ENCODE measurements at regions not wholly inside any gene's neighbourhood (a gene's known extent, or its start where the extent isn't known, plus 50 kb on each side); places are given as distances from the start of the nearest gene placed in this dataset.

- no peak overlapping the region for H3K27ac ChIP-seq (ENCODE audit: low read depth in 2 of 2, low read length in 1 of 2)
- ChIA-PET CTCF (no interaction called here), POLR2A (no interaction called here)
- no peaks in the 10 kb centered on the region for H3K27me3 ChIP-seq (ENCODE audit: insufficient read depth)
- no peak overlapping the region for H3K4me3 ChIP-seq (ENCODE audit: low read depth in 2 of 2, low read length in 1 of 2)
- H3K36me3 ChIP-seq (replicated peaks in 1 of 2; ENCODE audit: control insufficient read depth in 1 of 2, insufficient read depth in 2 of 2, low read length in 1 of 2), result no peaks in the 10 kb centered on the region
- no peak overlapping the region for H3K9ac ChIP-seq
- peaks cover 0 to 3% of the 10 kb centered on the region in 2 experiments; a peak in 1 of 4 replicates for H3K4me1 ChIP-seq (ENCODE audit: control insufficient read depth in 1 of 2, insufficient read depth in 2 of 2, low read depth in 1 of 2, low read length in 1 of 2)
- WGBS (ENCODE audit: low lambda C conversion rate), result 18% methylated on average over 3 of the region's 3 CpGs
- no peak for DNase-seq
- H3K9me3 ChIP-seq, result no peaks in the 10 kb centered on the region
- peak overlapping the region; percentile 64; the same call in 1 of the 2 replicates for H2AFZ ChIP-seq (ENCODE audit: low read depth)
- no peaks in the 10 kb centered on the region for H3F3A ChIP-seq (replicated peaks; ENCODE audit: insufficient read depth)
- H3K9me2 ChIP-seq, result no peaks in the 10 kb centered on the region
- no peak overlapping the region for H3K4me2 ChIP-seq
- no peaks in the 10 kb centered on the region for H4K20me1 ChIP-seq (ENCODE audit: insufficient read depth)
- TF ChIP-seq FOSL2 (IDR thresholded peaks at IDR 0.05; ENCODE audit: borderline replicate concordance, low read depth) (peak; percentile 35; the same call in 1 of the 2 replicates), NRF1 (IDR thresholded peaks at IDR 0.05; ENCODE audit: low read depth, low read length) (no peak), JUND (IDR thresholded peaks at IDR 0.05) (peak; percentile 31; the same call in 1 of the 2 replicates)
- H3K79me2 ChIP-seq (ENCODE audit: insufficient read depth), result no peaks in the 10 kb centered on the region
Measured at GRCh38 chr12:78683031-78683430, 181.5 kb upstream of the SYT1 start.

- peaks cover 0 to 3% of the 10 kb centered on the region in 2 experiments; a peak in 1 of 4 replicates for H3K4me1 ChIP-seq (ENCODE audit: control insufficient read depth in 1 of 2, insufficient read depth in 2 of 2, low read depth in 1 of 2, low read length in 1 of 2)
- ChIA-PET POLR2A (no interaction called here), CTCF (no interaction called here)
- no peaks in the 10 kb centered on the region for H4K20me1 ChIP-seq (ENCODE audit: insufficient read depth)
- no peak for DNase-seq
- no peaks in the 10 kb centered on the region for H3K36me3 ChIP-seq (replicated peaks in 1 of 2; ENCODE audit: control insufficient read depth in 1 of 2, insufficient read depth in 2 of 2, low read length in 1 of 2)
- H3K4me3 ChIP-seq (ENCODE audit: low read depth in 2 of 2, low read length in 1 of 2), result no peak overlapping the region
- H3K9me2 ChIP-seq, result no peaks in the 10 kb centered on the region
- H3K4me2 ChIP-seq, result no peak overlapping the region
- 98% methylated on average over 3 of the region's 3 CpGs for WGBS (ENCODE audit: low lambda C conversion rate)
- no peak overlapping the region for H3K9ac ChIP-seq
- H3K9me3 ChIP-seq, result no peaks in the 10 kb centered on the region
- H3K27ac ChIP-seq (ENCODE audit: low read depth in 2 of 2, low read length in 1 of 2), result no peak overlapping the region
- no peaks in the 10 kb centered on the region for H3K27me3 ChIP-seq (ENCODE audit: insufficient read depth)
- no peaks in the 10 kb centered on the region for H3K79me2 ChIP-seq (ENCODE audit: insufficient read depth)
- peak overlapping the region; percentile 64; the same call in 1 of the 2 replicates for H2AFZ ChIP-seq (ENCODE audit: low read depth)
- H3F3A ChIP-seq (replicated peaks; ENCODE audit: insufficient read depth), result no peaks in the 10 kb centered on the region
- TF ChIP-seq TCF12 (IDR thresholded peaks at IDR 0.05), result no peak
- no peak for TF ChIP-seq FOSL2 (IDR thresholded peaks at IDR 0.05; ENCODE audit: borderline replicate concordance, low read depth)
Measured at GRCh38 chr12:78683626-78684025, 180.9 kb upstream of the SYT1 start.

GRCh38 chr12:78684419-78684818 is 180.2 kb upstream of the SYT1 start:
- Histone ChIP-seq H3K79me2 (ENCODE audit: insufficient read depth) (no peaks in the 10 kb centered on the region), H3K4me2 (no peak overlapping the region), H3F3A (replicated peaks; ENCODE audit: insufficient read depth) (no peaks in the 10 kb centered on the region), H3K9ac (no peak overlapping the region), H3K4me3 (ENCODE audit: low read depth in 2 of 2, low read length in 1 of 2) (no peak overlapping the region), H3K9me2 (no peaks in the 10 kb centered on the region), H2AFZ (ENCODE audit: low read depth) (no peak overlapping the region), H3K9me3 (no peaks in the 10 kb centered on the region), H4K20me1 (ENCODE audit: insufficient read depth) (no peaks in the 10 kb centered on the region), H3K27me3 (ENCODE audit: insufficient read depth) (no peaks in the 10 kb centered on the region), H3K4me1 (ENCODE audit: control insufficient read depth in 1 of 2, insufficient read depth in 2 of 2, low read depth in 1 of 2, low read length in 1 of 2) (peaks cover 0 to 3% of the 10 kb centered on the region in 2 experiments; a peak in 1 of 4 replicates), H3K27ac (ENCODE audit: low read depth in 2 of 2, low read length in 1 of 2) (no peak overlapping the region), H3K36me3 (replicated peaks in 1 of 2; ENCODE audit: control insufficient read depth in 1 of 2, insufficient read depth in 2 of 2, low read length in 1 of 2) (no peaks in the 10 kb centered on the region)
- WGBS (ENCODE audit: low lambda C conversion rate), result 95% methylated on average over 3 of the region's 3 CpGs
- no peak for DNase-seq
- ChIA-PET CTCF (interaction anchor here (1.3 kb wide), 1 partner anchor 10 kb away, joined by 3 read pairs; no protein-coding TSS in a partner anchor), POLR2A (no interaction called here)
- TF ChIP-seq USF2 (IDR thresholded peaks at IDR 0.05; ENCODE audit: borderline replicate concordance, low read depth, low read length) (no peak), JUND (IDR thresholded peaks at IDR 0.05) (no peak), FOXJ3 (CRISPR knock-in tag; IDR thresholded peaks at IDR 0.05) (no peak)
